Esophagus (tissue), 2 donors: ENCODE measurements at regions not wholly inside any gene's neighbourhood (a gene's known extent, or its start where the extent isn't known, plus 50 kb on each side); places are given as distances from the start of the nearest gene placed in this dataset.
"Not testable (repeated sequence)": the region's sequence is repeated elsewhere in the genome, so short reads cannot be mapped to it uniquely, and the experiment has no call there.

Experiments used
- H3K27ac ChIP-seq, 2 donors: one replicate each; pipeline ENCODE4 v1.5.1; 2013; ENCODE audit warnings: low read depth in 2 of 2, mild to moderate bottlenecking in 2 of 2, inconsistent platforms in 1 of 2, low read length in 1 of 2, moderate library complexity in 1 of 2
- H3K27me3 ChIP-seq, 2 donors: one replicate each; pipeline ENCODE4 v1.6.1; 2013; ENCODE audit warnings: low read length in 2 of 2, control low read depth in 1 of 2, mild to moderate bottlenecking in 1 of 2; ENCODE audit not compliant: insufficient read depth in 2 of 2, control insufficient read depth in 1 of 2
- H3K36me3 ChIP-seq, 2 donors: one replicate each; pipeline ENCODE4 v1.6.1; 2013; ENCODE audit warnings: low read length in 1 of 2; ENCODE audit not compliant: control insufficient read depth in 2 of 2, insufficient read depth in 2 of 2
- H3K4me1 ChIP-seq, 2 donors: one replicate each; pipeline ENCODE4 v1.6.1; 2013; ENCODE audit warnings: low read length in 1 of 2; ENCODE audit not compliant: control insufficient read depth in 2 of 2, insufficient read depth in 2 of 2
- H3K4me3 ChIP-seq, 2 donors: one replicate each; pipeline ENCODE4 v1.5.1; 2013; ENCODE audit warnings: low read length in 2 of 2, mild to moderate bottlenecking in 2 of 2, low read depth in 1 of 2, moderate library complexity in 1 of 2
- H3K9me3 ChIP-seq, 2 donors: one replicate each; pipeline ENCODE4 v1.6.1; 2013; ENCODE audit warnings: mild to moderate bottlenecking in 2 of 2, low read depth in 1 of 2, low read length in 1 of 2, moderate library complexity in 1 of 2; ENCODE audit not compliant: control insufficient read depth in 2 of 2, insufficient read depth in 1 of 2
- WGBS, 2 donors: extraction: QIAGEN DNeasy Blood & Tissue Kit; methylation state at CpG; one replicate each; pipeline ENCODE4 v1.1.7; 2013; 5-methylcytosine and 5-hydroxymethylcytosine counted together
- donor health status: healthy with polysubstance abuse.
- donor health status: Bipolar disorder and iron deficiency.

DNA sequence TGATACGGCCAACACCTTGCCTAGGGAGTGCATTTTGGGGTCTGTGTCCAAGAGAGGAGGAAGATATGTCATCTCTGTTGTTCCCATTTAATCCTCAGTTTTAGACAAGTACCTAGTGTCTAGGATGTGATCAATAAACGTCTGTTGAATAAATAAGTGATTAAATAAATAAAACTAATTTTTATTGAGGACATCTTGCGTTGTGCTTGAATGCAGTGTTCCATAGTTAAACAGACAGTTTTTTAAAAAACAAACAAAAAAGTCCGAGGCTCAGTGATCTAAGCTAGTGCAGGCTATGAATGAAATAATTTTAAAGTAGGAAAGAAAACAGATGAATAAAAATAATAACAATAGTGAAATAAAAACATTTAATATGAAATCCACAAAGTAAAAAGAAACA is 283.0 kb upstream of the MAF start:
- no peaks in the 10 kb centered on the region for H3K9me3 ChIP-seq
- no peaks in the 10 kb centered on the region for H3K36me3 ChIP-seq
- no peak overlapping the region for H3K27ac ChIP-seq
- no peaks in the 10 kb centered on the region for H3K27me3 ChIP-seq
- H3K4me3 ChIP-seq, result no peak overlapping the region
- H3K4me1 ChIP-seq, result no peaks in the 10 kb centered on the region
- WGBS, 2 donors, result 69 to 80% methylated on average over 4 of the region's 4 CpGs

DNA sequence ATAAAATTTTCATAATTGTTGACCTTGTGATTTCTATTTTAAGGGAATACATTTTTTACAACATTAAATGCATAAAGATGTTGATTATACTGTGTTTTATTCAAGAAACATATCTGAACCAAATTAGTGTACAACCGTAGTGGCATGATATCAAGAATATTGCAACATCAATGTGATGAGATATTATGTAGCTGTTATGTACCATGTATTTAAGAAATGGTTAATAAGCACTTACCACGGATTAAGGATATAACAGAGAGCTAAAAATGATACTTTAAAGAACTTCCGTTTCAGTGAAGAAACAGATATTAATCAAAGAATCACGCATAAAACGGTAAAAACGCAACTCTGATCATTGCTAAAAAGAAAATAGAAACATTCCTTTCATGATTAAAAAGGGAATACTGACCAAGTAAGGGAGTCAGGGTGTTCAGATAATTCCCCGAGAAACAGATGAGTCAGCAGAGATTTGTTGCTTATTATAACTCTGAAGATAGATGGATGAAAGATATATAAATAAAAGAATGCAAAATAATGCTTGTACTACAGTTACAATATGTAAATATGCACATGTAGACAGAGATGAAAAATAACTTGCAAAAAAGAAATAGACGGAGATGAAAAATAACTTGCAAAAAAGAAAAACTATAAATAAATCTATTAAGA is 281.9 kb upstream of the MAF start:
- Histone ChIP-seq H3K36me3 (no peaks in the 10 kb centered on the region), H3K9me3 (no peaks in the 10 kb centered on the region), H3K4me3 (no peak overlapping the region), H3K4me1 (no peaks in the 10 kb centered on the region), H3K27me3 (no peaks in the 10 kb centered on the region), H3K27ac (no peak overlapping the region)
- WGBS, 2 donors, result 66 to 69% methylated on average over 8 of the region's 8 CpGs

DNA sequence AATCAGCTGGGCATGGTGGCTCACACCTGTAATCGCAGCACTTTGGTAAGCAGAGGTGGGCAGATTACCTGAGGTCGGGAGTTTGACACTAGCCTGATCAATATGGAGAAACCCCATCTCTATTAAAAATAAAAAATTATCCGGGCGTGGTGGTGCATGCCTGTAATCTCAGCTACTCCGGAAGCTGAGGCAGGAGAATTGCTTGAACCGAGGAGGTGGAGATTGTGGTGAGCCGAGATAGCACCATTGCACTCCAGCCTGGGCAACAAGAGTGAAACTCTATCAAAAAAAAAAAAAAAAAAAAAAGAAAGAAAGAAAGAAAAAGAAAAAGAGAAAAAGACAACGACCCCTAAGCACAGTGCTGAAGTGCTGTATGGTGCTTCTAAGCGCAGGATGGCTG is 280.6 kb upstream of the MAF start:
- H3K36me3 ChIP-seq, H3K9me3 ChIP-seq, H3K4me3 ChIP-seq, H3K27ac ChIP-seq, H3K27me3 ChIP-seq, H3K4me1 ChIP-seq: not testable (repeated sequence)
- WGBS, 2 donors, result 89 to 92% methylated on average over 9 of the region's 9 CpGs

DNA sequence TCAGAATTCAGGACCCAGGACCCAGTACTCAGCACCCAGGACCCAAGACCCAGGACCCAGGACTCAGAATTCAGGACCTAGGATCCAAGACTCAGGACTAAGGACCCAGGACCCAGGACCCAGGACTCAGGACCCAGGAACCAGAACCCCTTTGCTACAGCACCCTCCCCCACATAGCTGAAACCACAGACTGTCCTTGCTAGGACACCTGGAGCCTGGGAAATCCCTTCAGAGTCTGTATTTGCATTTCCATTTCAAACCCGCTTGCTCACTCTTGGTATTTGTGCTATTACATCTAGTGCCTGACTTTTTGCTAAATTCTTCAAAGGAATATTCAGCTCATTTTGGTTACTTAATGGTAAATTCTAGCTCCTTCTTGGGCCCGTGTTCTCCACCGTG is 275.8 kb upstream of the MAF start:
- no peaks in the 10 kb centered on the region for H3K9me3 ChIP-seq
- H3K4me1 ChIP-seq, result peaks cover 2 to 5% of the 10 kb centered on the region in 2 donors
- H3K4me3 ChIP-seq, result no peak overlapping the region
- H3K27ac ChIP-seq, result no peak overlapping the region
- no peaks in the 10 kb centered on the region for H3K27me3 ChIP-seq
- no peaks in the 10 kb centered on the region for H3K36me3 ChIP-seq
- 94 to 95% methylated on average over 3 of the region's 3 CpGs for WGBS, 2 donors

DNA sequence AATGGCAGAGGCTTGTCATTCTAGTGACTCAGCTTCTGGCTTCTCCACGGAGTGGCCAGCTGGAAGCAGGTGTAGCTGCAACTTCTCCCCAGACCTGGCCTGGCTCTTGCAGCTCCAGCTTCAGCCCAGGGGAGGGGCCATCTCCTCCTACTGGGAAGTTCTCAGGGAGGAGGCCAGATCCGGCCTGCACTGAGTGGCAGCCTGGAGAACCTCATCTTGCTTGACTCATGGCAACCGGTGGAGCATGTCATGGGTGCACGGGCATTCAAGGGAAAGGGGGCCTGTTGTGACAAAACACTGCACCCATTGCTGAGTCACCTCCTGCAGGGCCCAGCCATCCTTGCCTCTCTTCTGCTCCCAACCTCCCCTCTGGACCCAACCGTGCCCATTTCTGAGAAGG is 273.9 kb upstream of the MAF start:
- H3K4me1 ChIP-seq, result peaks cover 2 to 5% of the 10 kb centered on the region in 2 donors
- H3K27ac ChIP-seq, result peak overlapping the region; percentile 30 to 65
- no peaks in the 10 kb centered on the region for H3K27me3 ChIP-seq
- 43 to 57% methylated on average over 5 of the region's 5 CpGs for WGBS, 2 donors
- no peaks in the 10 kb centered on the region for H3K9me3 ChIP-seq
- H3K36me3 ChIP-seq, result no peaks in the 10 kb centered on the region
- H3K4me3 ChIP-seq, result no peak overlapping the region

- no peaks in the 10 kb centered on the region for H3K27me3 ChIP-seq
- WGBS, 2 donors, result 61 to 67% methylated on average over 5 of the region's 5 CpGs
- H3K36me3 ChIP-seq, result no peaks in the 10 kb centered on the region
- no peak overlapping the region for H3K4me3 ChIP-seq
- peaks cover 2 to 5% of the 10 kb centered on the region in 2 donors for H3K4me1 ChIP-seq
- H3K9me3 ChIP-seq, result no peaks in the 10 kb centered on the region
- peak overlapping the region; percentile 30 to 65 for H3K27ac ChIP-seq
Observed at GRCh38 chr16:79873825-79874224, 273.3 kb upstream of the MAF start.

- 62 to 66% methylated on average over 6 of the region's 6 CpGs for WGBS, 2 donors
- H3K4me3 ChIP-seq, result no peak overlapping the region
- peak overlapping the region in 1 of 2 donors; percentile 40 for H3K27ac ChIP-seq
- H3K4me1 ChIP-seq, result peaks cover 2 to 5% of the 10 kb centered on the region in 2 donors
- no peaks in the 10 kb centered on the region for H3K27me3 ChIP-seq
- no peaks in the 10 kb centered on the region for H3K9me3 ChIP-seq
- no peaks in the 10 kb centered on the region for H3K36me3 ChIP-seq
Observed at GRCh38 chr16:79871906-79872305, 271.4 kb upstream of the MAF start.

DNA sequence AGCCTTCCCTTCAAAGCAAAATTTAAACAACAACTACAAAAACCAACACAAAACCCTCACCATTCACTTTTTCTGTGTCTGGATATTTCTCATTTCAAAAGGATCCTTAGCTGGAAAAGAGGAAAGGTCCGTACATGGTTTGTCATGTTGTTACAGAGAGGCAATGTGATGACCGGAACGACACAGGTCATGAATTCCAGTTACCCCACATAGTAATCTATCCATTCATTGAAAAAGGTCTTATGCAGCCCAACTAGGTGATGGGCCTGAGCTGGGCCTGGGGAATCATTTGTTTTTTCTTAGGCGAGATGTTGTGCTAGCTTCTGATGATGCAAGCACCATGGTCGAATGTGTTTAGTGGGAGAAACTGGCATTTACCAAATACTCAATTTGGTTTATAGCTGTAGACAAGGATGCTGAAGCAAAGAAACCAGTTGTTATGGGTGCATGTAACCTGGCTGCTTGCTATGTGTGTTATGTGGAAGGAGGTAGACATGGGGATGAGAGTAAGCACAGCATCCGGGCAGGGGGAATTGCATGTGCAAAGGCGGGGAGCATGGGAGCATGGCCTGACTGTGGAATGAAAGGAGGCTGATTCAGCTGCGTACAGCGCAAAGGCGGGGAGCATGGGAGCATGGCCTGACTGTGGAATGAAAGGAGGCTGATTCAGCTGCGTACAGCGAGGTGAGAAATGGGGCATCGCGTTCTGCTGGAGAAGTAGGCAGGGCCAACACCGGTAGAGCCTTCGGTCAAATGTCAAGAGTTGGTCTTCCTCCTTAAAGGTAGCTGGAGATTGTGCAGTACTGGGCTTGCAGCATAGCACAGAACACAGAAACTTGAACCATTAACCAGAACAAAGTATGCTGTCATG is 269.7 kb upstream of the MAF start:
- peaks cover 2% of the 10 kb centered on the region in 2 donors for H3K4me1 ChIP-seq
- H3K27ac ChIP-seq, result no peak overlapping the region
- WGBS, 2 donors, result 96 to 97% methylated on average over 16 of the region's 16 CpGs
- H3K9me3 ChIP-seq, result no peaks in the 10 kb centered on the region
- H3K27me3 ChIP-seq, result no peaks in the 10 kb centered on the region
- no peaks in the 10 kb centered on the region for H3K36me3 ChIP-seq
- no peak overlapping the region for H3K4me3 ChIP-seq

DNA sequence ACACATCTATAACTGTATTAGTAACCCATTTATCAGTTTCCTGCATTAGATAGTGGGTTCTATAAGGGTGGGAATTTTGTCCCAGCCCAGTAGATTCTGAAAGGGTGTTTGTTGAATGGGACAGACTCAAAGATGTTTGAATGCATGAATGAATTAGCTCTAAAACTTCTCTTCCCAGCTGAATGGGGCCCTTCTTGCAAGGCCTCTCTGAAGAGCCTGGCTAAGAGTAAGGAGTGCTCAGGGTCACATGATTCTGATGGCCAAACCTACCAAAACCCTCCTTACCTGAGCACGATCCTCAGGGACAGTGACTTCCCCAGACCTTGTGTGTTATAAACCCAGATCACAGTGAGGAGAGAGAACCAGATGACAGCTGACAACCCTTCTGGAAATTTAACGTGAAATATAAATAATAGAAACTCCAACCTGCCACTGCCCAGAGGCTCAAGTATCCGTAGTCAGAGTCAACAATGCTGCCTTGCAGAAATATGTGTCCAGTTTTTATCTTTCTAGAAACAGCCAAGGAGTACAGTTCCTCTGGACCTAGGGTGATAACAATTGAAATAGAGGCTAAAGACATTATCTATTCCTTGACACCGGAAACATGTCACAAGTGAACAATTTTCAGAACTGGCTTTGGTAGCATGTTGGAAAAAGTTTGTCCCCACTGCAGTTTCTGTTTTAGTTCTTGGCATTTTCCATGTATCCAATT is 268.9 kb upstream of the MAF start:
- Histone ChIP-seq H3K27me3 (no peaks in the 10 kb centered on the region), H3K4me1 (no peaks in the 10 kb centered on the region), H3K9me3 (no peaks in the 10 kb centered on the region), H3K36me3 (no peaks in the 10 kb centered on the region), H3K4me3 (no peak overlapping the region), H3K27ac (no peak overlapping the region)
- 87% methylated on average over 4 of the region's 4 CpGs for WGBS, 2 donors
